Gastroesophageal sphincter (tissue), 3 donors: ENCODE measurements at regions not wholly inside any gene's neighbourhood (a gene's known extent, or its start where the extent isn't known, plus 50 kb on each side); places are given as distances from the start of the nearest gene placed in this dataset.

Experiments
- CTCF ChIP-seq, 4 experiments: fragments of 200-600 bp in 2 of 4; fragments of 450-650 bp in 2 of 4; sonication (generic) in 1 of 4; IDR thresholded peaks; one replicate each; pipeline ENCODE4 v1.5.1; 2017 to 2019; ENCODE audit warnings: antibody characterized with exemption in 4 of 4, mild to moderate bottlenecking in 2 of 4, moderate library complexity in 2 of 4
- POLR2A ChIP-seq, 2 donors: fragments of 450-650 bp; IDR thresholded peaks; one replicate each; pipeline ENCODE4 v1.6.1; 2017; ENCODE audit warnings: antibody characterized with exemption in 2 of 2, mild to moderate bottlenecking in 2 of 2, moderate library complexity in 1 of 2
- POLR2AphosphoS5 ChIP-seq: sonication (generic); formaldehyde crosslinking; IDR thresholded peaks from one replicate; pipeline ENCODE4 v1.6.1; 2017; ENCODE audit warnings: antibody characterized with exemption

- TF ChIP-seq POLR2A (IDR thresholded peaks at IDR 0.05) (no peak), POLR2AphosphoS5 (no peak), CTCF (IDR thresholded peaks at IDR 0.05) (no peak)
Measured at GRCh38 chr12:60169904-60170303, 574.1 kb downstream of the SLC16A7 start.
